HepG2 (cell line): ENCODE measurements at regions not wholly inside any gene's neighbourhood (a gene's known extent, or its start where the extent isn't known, plus 50 kb on each side); places are given as distances from the start of the nearest gene placed in this dataset.

Experiments
- ATAC-seq: fragments of 200-7000 bp; cut with Tn5 transposase; 3 replicates; pipeline ENCODE4 v1.9.1; 2020; ENCODE audit warnings: mild to moderate bottlenecking, moderate library complexity
- BruUV-seq: library from RNA; stranded (reverse); fragments of 400-500 nt; replicated peaks from 2 replicates; lab custom pipeline; 2021; lab: Mats Ljungman, UMichigan
- CTCF ChIA-PET: fragments of 300-600 bp; formaldehyde crosslinking; extraction: SDS; loops from one replicate; lab custom pipeline; 2021; ENCODE audit warnings: low total read pairs, inconsistent platforms, low intra/inter-chr PET ratio; lab: Yijun Ruan, JAX
- POLR2A ChIA-PET: fragments of 350-600 bp; sonication (Branson Sonifier 250); formaldehyde crosslinking; loops from one replicate; lab custom pipeline; 2020; ENCODE audit warnings: antibody characterized with exemption, inconsistent platforms; lab: Yijun Ruan, JAX
- DNase-seq: peaks from one replicate; pipeline ENCODE4 v3.0.0-alpha.2; 2015; ENCODE audit warnings: low spot score
- FAIRE-seq: peaks from 3 replicates; lab custom pipeline; 2011; peaks lifted over from hg19 to GRCh38; lab: Jason Lieb, UNC
- H2AFZ ChIP-seq: one replicate; pipeline ENCODE4 v1.6.1; 2011; ENCODE audit warnings: low read length, inconsistent platforms
- H3K27ac ChIP-seq: fragments of 300-600 bp; 3 replicates; pipeline ENCODE4 v1.8.0; 2011; ENCODE audit warnings: mixed run types, mild to moderate bottlenecking, mixed read lengths, low read length, inconsistent platforms; ENCODE audit not compliant: insufficient read depth; ENCODE audit errors: extremely low read length
- H3K27me3 ChIP-seq, 2 experiments: fragments of 200-600 bp in 1 of 2; 2 replicates in 1 of 2; 3 replicates in 1 of 2; pipeline versions ENCODE4 v1.6.0 to v1.8.0; 2011; ENCODE audit warnings: low read length in 2 of 2, mild to moderate bottlenecking in 2 of 2, moderate library complexity in 2 of 2, inconsistent platforms in 1 of 2; ENCODE audit not compliant: insufficient read depth in 2 of 2, control insufficient read depth in 1 of 2
- H3K36me3 ChIP-seq, 2 experiments: fragments of 200-600 bp in 1 of 2; replicated peaks in 1 of 2; 2 replicates in 1 of 2; 3 replicates in 1 of 2; pipeline versions ENCODE4 v1.5.1 to v1.8.0; 2011; ENCODE audit warnings: low read length in 2 of 2, inconsistent platforms in 1 of 2; ENCODE audit not compliant: insufficient read depth in 2 of 2, control insufficient read depth in 1 of 2
- H3K4me1 ChIP-seq: 2 replicates; pipeline ENCODE4 v1.5.1; 2012; ENCODE audit warnings: low read length, inconsistent platforms; ENCODE audit not compliant: insufficient read depth
- H3K4me2 ChIP-seq: 2 replicates; pipeline ENCODE4 v1.6.0; 2011; ENCODE audit warnings: low read depth, low read length, inconsistent platforms
- H3K4me3 ChIP-seq, 3 experiments: fragments of 200-600 bp in 1 of 3; sonication (generic), shearing (Covaris generic) in 1 of 3; replicated peaks in 1 of 3; 2 replicates each; pipeline ENCODE4 v1.5.1; 2011 to 2016; ENCODE audit warnings: low read length in 3 of 3, inconsistent platforms in 2 of 3, low read depth in 2 of 3, mild to moderate bottlenecking in 2 of 3, control low read depth in 1 of 3, mixed read lengths in 1 of 3; ENCODE audit not compliant: insufficient read depth in 1 of 3
- H3K79me2 ChIP-seq: one replicate; pipeline ENCODE4 v1.6.1; 2011; ENCODE audit warnings: low read length, inconsistent platforms; ENCODE audit not compliant: insufficient read depth
- H3K9ac ChIP-seq: 2 replicates; pipeline ENCODE4 v1.6.0; 2011; ENCODE audit warnings: mild to moderate bottlenecking, low read depth, low read length, inconsistent platforms; ENCODE audit not compliant: insufficient read depth
- H3K9me3 ChIP-seq: 2 replicates; pipeline ENCODE4 v1.5.1; 2012; ENCODE audit warnings: mild to moderate bottlenecking, low read length
- H4K20me1 ChIP-seq: 2 replicates; pipeline ENCODE4 v1.6.0; 2011; ENCODE audit warnings: inconsistent platforms, mild to moderate bottlenecking, low read length, moderate library complexity; ENCODE audit not compliant: insufficient read depth
- CEBPB ChIP-seq: IDR thresholded peaks from 2 replicates; pipeline ENCODE4 v1.6.1; 2011; ENCODE audit warnings: low read depth, low read length, improper control_type of control experiment, borderline replicate concordance
- CHD4 ChIP-seq: fragments of 200-600 bp; sonication (generic); IDR thresholded peaks from 2 replicates; pipeline ENCODE4 v1.7.0; 2017; ENCODE audit warnings: mild to moderate bottlenecking, low read length, borderline replicate concordance
- FOSL1 ChIP-seq: sonication (generic); formaldehyde crosslinking; IDR thresholded peaks from 2 replicates; pipeline ENCODE4 v1.9.0; 2021; ENCODE audit warnings: missing genetic modification reagents, borderline replicate concordance
- HHEX ChIP-seq: IDR thresholded peaks from 2 replicates; pipeline ENCODE4 v1.6.1; 2016; ENCODE audit warnings: control low read depth
- LCORL ChIP-seq, 2 experiments: fragments of 450-650 bp in 1 of 2; sonication (generic) in 1 of 2; formaldehyde crosslinking in 1 of 2; IDR thresholded peaks; 2 replicates each; pipeline versions ENCODE4 v1.5.0 to v1.6.1; 2017 to 2020; ENCODE audit warnings: antibody characterized with exemption in 1 of 2, missing genetic modification reagents in 1 of 2
- MLLT10 ChIP-seq: sonication (generic); formaldehyde crosslinking; IDR thresholded peaks from 2 replicates; pipeline ENCODE4 v1.4.0; 2020; ENCODE audit warnings: missing genetic modification reagents
- NCOA1 ChIP-seq: sonication (generic); formaldehyde crosslinking; IDR thresholded peaks from 2 replicates; pipeline ENCODE4 v1.9.0; 2021; ENCODE audit warnings: missing genetic modification reagents
- RBFOX2 ChIP-seq: fragments of 200-400 bp; formaldehyde crosslinking; IDR thresholded peaks from 2 replicates; pipeline ENCODE4 v1.6.1; 2017; ENCODE audit warnings: low read depth, mild to moderate bottlenecking, low read length
- RNF2 ChIP-seq: fragments of 450-650 bp; conservative IDR thresholded peaks from 2 replicates; pipeline ENCODE4 v1.6.1; 2016; ENCODE audit warnings: low read depth
- SP5 ChIP-seq: IDR thresholded peaks from 2 replicates; pipeline ENCODE4 v1.6.1; 2016; ENCODE audit warnings: low read depth, borderline replicate concordance
- YY1 ChIP-seq: IDR thresholded peaks from 2 replicates; pipeline ENCODE4 v1.6.1; 2011; ENCODE audit warnings: low read length, low read depth, moderate library complexity, mild to moderate bottlenecking; ENCODE audit not compliant: insufficient read depth, insufficient replicate concordance
- ZNF251 ChIP-seq: sonication (generic); formaldehyde crosslinking; IDR thresholded peaks from 2 replicates; pipeline ENCODE4 v1.9.0; 2021; ENCODE audit warnings: mild to moderate bottlenecking, missing genetic modification reagents
- ZNF713 ChIP-seq: sonication (generic); formaldehyde crosslinking; IDR thresholded peaks from 2 replicates; pipeline ENCODE4 v1.4.0; 2020; ENCODE audit warnings: mild to moderate bottlenecking, missing genetic modification reagents
- ZNF790 ChIP-seq: sonication (generic); formaldehyde crosslinking; IDR thresholded peaks from 2 replicates; pipeline ENCODE4 v1.8.0; 2022; ENCODE audit warnings: missing genetic modification reagents, mild to moderate bottlenecking, borderline replicate concordance
- in situ Hi-C: cut with HindIII; loops from 2 replicates; pipeline ENCODE4 v1.10.0; 2017; ENCODE audit warnings: low pct_unique_long_range_greater_than_20kb; ENCODE audit not compliant: extremely low pct_ligation_motif_present
- intact Hi-C: fragments of 100-400 bp; cut with micrococcal nuclease; formaldehyde crosslinking; loops from one replicate; pipeline ENCODE4 v1.10.0; 2022; ENCODE audit not compliant: unreplicated experiment
- TF ChIP-seq, protein P1 (sequence below): sonication (generic); formaldehyde crosslinking; IDR thresholded peaks from 2 replicates; pipeline ENCODE4 v1.5.1; 2020; ENCODE audit warnings: mild to moderate bottlenecking, missing genetic modification reagents, moderate library complexity
- TF ChIP-seq, protein P2 (sequence below): sonication (generic); formaldehyde crosslinking; IDR thresholded peaks from 2 replicates; pipeline ENCODE4 v1.5.1; 2020; ENCODE audit warnings: missing genetic modification reagents, mild to moderate bottlenecking, borderline replicate concordance

DNA sequence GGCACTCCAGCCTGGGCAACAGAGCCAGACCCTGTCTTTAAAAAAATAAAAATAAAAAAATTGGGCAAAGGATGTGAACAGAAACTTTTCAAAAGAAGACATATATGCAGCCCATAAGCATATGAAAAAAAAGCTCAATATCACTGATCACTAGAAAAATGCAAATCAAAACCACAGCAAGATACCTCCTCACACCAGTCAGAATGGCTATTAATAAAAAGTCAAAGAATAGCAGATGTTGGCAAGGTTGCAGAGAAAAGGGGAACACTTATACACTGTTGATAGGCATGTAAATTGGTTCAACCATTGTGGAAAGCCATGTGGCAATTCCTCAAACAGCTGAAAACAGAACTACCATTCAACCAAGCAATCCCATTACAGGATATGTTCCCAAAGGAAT is 204.1 kb upstream of the SRD5A2 start:
- no peak overlapping the region for H3K27ac ChIP-seq
- H3K27me3 ChIP-seq, result no peaks in the 10 kb centered on the region
- H2AFZ ChIP-seq, result no peak overlapping the region
- in situ Hi-C loops (no loop called here), intact Hi-C loops (no loop called here)
- no peak overlapping the region for H3K9ac ChIP-seq
- FAIRE-seq, result no peak
- DNase-seq, result no peak
- H3K4me2 ChIP-seq, result no peak overlapping the region
- H3K4me3 ChIP-seq, result no peak overlapping the region
- no peaks in the 10 kb centered on the region for H3K79me2 ChIP-seq
- no TSS peak for BruUV-seq
- ChIA-PET POLR2A (no interaction called here), CTCF (no interaction called here)
- no peaks in the 10 kb centered on the region for H3K36me3 ChIP-seq
- TF ChIP-seq NCOA1 (CRISPR knock-in tag), result no peak
- no peak for TF ChIP-seq CEBPB
- no peak for TF ChIP-seq RNF2
- no peak for TF ChIP-seq ZNF713 (CRISPR knock-in tag)
- TF ChIP-seq, protein P1, sequence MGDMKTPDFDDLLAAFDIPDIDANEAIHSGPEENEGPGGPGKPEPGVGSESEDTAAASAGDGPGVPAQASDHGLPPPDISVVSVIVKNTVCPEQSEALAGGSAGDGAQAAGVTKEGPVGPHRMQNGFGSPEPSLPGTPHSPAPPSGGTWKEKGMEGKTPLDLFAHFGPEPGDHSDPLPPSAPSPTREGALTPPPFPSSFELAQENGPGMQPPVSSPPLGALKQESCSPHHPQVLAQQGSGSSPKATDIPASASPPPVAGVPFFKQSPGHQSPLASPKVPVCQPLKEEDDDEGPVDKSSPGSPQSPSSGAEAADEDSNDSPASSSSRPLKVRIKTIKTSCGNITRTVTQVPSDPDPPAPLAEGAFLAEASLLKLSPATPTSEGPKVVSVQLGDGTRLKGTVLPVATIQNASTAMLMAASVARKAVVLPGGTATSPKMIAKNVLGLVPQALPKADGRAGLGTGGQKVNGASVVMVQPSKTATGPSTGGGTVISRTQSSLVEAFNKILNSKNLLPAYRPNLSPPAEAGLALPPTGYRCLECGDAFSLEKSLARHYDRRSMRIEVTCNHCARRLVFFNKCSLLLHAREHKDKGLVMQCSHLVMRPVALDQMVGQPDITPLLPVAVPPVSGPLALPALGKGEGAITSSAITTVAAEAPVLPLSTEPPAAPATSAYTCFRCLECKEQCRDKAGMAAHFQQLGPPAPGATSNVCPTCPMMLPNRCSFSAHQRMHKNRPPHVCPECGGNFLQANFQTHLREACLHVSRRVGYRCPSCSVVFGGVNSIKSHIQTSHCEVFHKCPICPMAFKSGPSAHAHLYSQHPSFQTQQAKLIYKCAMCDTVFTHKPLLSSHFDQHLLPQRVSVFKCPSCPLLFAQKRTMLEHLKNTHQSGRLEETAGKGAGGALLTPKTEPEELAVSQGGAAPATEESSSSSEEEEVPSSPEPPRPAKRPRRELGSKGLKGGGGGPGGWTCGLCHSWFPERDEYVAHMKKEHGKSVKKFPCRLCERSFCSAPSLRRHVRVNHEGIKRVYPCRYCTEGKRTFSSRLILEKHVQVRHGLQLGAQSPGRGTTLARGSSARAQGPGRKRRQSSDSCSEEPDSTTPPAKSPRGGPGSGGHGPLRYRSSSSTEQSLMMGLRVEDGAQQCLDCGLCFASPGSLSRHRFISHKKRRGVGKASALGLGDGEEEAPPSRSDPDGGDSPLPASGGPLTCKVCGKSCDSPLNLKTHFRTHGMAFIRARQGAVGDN (CRISPR knock-in tag), result no peak
- no peak for TF ChIP-seq ZNF251 (CRISPR knock-in tag)
- TF ChIP-seq SP5 (CRISPR knock-in tag), result no peak
- no peak for TF ChIP-seq HHEX (CRISPR knock-in tag)
- no peak for TF ChIP-seq ZNF790 (CRISPR knock-in tag)
- TF ChIP-seq RBFOX2, result no peak
- TF ChIP-seq LCORL (IDR thresholded peaks at IDR 0.05), result no peak
- no peak for TF ChIP-seq LCORL (CRISPR knock-in tag; IDR thresholded peaks at IDR 0.05)
- no peak for TF ChIP-seq FOSL1
- TF ChIP-seq MLLT10, result no peak
- no peak for TF ChIP-seq YY1
- TF ChIP-seq CHD4, result no peak
- TF ChIP-seq, protein P2, sequence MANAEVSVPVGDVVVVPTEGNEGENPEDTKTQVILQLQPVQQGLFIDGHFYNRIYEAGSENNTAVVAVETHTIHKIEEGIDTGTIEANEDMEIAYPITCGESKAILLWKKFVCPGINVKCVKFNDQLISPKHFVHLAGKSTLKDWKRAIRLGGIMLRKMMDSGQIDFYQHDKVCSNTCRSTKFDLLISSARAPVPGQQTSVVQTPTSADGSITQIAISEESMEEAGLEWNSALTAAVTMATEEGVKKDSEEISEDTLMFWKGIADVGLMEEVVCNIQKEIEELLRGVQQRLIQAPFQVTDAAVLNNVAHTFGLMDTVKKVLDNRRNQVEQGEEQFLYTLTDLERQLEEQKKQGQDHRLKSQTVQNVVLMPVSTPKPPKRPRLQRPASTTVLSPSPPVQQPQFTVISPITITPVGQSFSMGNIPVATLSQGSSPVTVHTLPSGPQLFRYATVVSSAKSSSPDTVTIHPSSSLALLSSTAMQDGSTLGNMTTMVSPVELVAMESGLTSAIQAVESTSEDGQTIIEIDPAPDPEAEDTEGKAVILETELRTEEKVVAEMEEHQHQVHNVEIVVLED (CRISPR knock-in tag), result no peak
- no peak for ATAC-seq
- H3K9me3 ChIP-seq, result no peaks in the 10 kb centered on the region
- no peaks in the 10 kb centered on the region for H4K20me1 ChIP-seq
- H3K4me1 ChIP-seq, result peaks cover 7% of the 10 kb centered on the region; the same call in 1 of the 2 replicates
